DMS79 treated with DMSO at 0.1 percent for 48 hours (cell line): ENCODE measurements at regions not wholly inside any gene's neighbourhood (a gene's known extent, or its start where the extent isn't known, plus 50 kb on each side); places are given as distances from the start of the nearest gene placed in this dataset.
A peak's percentile ranks its signal among the peaks of the same experiment; 100 is the strongest.
"Not testable (repeated sequence)": the region's sequence is repeated elsewhere in the genome, so short reads cannot be mapped to it uniquely, and the experiment has no call there.

Experiments
- DNase-seq: peaks from one replicate; lab custom pipeline; 2025; lab: John Stamatoyannopoulos, UW

DNA sequence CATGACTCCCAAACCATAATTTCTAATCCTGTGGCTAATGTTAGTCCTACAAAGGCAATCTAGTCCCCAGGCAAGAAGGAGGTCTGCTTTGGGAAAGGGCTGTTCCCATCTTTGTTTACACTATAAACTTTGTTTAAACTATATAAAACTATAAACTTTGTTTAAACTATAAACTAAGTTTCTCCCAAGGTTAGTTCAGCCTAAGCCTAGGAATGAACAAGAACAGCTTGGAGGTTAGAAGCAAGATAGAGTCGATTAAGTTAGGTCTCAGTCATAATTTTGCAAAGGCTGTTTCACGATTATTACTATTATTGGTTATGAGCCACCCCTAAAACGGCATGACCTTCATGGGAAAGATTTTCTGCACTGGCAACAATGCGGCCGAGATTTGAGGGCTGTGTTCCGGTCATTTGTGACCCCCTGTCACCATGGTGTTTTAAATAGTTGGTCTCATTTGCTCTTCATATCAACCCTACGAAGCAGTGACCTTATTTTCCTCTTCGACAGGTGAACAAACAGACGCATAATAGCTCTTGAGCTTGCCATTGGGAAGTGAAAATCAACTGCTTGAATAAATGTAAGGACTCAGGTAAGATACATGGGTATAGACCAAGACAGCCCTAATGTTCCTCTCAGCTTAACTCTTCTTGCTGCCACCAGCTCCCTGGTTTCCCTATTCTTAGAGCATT lies 322.6 kb upstream of the TMEM132C start:
- no peak for DNase-seq

DNA sequence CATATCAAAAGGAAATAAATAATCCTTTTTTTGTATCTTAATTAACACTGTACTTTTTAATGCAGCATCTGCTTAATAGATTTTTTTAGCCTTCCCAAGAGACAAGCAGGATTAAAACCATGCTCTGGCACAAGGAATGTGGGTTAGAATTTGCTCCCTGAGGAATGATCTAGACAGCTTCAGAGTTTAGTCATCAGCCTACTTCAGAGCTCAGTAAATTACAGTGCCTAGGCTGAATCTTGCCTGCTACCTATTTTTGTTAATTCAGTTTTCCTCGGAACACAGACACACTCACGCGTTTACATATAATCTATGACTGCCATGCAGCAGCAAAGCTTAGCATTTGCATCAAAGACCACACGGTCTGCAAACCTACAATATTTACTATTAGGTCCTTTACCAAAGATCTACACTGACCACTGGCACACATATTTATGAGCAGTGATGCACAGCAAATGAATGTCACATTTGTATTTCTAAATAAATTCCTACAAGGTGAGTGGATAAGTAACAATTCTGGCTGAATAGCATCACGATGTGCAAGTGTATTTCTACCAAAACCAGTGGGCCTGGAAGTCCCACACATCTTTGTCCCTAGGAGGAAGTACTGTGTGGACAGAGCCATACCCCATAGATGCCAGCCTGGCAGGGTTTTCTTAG lies 309.8 kb upstream of the TMEM132C start:
- no peak for DNase-seq

DNA sequence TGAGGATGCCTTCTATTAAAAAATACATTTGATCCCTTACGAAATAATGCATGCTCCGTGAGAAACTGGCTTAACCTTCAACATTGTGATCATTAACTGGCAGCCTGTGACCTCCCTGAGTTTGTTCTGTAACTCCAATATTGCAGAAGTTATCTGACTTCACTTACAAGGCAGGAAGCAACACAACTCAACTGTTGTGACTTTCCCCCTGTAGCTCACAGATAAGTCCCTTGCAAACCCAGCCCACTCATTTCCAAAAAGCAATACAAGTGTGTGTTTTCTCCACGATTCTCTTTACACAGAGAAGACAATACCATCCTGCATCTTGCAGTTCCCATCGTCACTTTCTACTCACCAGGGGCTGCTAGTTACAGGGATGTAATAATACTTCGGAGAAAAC lies 304.7 kb upstream of the TMEM132C start:
- DNase-seq: no peak

DNA sequence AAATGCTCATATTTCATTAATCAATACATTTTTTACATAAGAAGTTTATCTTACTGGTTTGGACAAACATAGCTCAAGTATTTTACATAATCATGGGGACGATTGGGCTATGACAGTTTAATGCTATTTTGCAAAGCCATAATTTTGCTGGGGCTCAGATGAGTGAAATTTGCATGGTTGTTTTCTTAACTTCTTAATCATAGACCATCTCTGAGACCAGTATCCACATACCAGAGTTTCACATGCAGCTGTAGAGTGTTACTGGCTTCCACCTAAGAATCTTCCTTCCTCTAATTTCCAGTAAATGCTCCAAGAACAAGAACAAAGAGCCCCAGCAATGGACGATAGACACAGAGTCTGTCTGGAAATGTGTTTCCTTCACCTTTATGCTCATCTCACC lies 303.0 kb upstream of the TMEM132C start:
- DNase-seq: no peak

DNA sequence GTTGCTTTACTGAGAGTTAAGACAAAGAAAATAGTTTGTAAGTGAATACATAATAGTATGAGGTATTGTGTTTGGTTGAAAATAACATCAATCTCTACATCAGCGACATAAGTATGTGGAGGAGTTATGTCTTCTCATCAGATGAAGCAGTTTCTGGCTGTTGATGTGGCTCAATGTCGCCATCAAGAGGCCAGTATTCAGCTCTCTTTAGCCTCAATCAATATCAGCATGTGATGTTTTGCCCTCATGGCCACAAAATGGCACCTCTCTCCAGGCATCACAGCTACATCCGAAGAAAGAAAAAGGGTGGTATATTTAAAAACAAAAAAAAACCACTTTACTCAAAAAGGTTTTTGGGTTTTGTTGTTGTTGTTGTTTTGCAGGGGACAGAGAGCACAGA lies 302.3 kb upstream of the TMEM132C start:
- no peak for DNase-seq

DNA sequence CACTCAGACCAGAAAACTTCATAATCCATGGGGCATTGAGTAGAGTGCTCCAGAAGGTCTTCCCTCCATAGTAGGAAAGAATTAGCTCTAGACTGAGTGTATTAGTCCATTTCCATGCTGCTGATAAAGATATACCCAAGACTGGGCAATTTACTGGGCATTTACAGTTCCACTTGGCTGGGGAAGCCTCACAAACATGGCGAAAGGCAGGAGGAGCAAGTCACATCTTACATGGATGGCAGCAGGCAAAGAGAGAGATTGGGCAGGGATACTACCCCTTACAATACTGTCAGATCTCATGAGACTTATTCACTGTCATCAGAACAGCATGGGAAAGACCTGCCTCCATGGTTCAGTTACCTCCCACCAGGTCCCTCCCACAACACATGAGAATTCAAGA lies 300.6 kb upstream of the TMEM132C start:
- DNase-seq: no peak

DNA sequence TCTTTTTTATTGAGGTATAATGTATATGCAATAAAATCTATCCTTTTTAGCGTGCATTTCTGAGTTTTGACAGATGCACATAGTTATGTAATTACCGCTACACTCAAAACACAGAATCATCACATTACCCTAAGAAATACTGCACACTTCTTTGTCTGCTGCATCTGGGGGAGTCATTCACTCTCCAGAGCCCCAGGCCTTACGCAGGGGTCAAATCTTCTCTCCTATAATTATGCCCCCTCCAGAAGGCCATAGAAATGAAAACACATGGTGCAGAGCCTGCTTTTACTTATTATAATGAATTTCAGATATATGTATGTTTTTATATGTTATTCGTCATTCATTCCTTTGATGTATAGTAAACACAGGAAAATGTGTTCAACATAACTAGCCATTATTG lies 296.5 kb upstream of the TMEM132C start:
- no peak for DNase-seq

DNA sequence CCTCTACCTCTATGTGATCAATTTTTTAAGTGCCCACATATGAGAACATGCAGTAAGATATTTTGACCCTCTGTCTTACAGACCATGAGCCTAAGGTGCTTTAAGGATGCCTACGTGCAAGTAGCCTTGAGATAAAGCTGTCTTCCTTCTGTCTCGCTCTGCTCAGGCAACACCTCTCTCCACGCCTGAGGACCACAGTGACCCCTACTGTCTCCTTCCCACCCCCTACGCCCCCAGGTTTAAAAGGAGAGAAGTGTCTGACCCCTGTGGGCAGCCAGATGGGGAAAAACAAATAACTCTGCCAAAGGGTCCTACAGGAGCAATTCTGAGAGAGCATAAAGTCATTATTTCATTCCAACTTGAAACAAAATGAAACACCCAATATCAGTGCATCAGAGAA lies 286.4 kb upstream of the TMEM132C start:
- DNase-seq: no peak

DNA sequence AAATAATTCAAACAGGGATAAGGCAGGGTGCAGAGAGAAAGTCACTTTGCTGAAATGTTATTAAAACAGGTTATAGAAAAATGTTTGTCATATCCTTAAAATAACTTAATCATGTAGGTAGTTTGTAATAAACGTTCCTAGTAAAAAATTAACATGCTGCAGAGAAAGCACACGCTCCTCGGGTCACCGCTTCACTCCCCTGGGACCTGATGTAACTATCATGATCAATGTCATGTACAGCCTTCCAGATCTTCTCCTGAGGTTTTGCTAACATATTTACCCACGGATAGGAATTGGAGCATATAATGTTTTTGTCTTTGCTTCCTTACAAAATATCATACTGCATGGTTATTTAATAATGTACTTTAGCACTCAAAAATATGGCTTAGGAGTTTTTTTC lies 285.1 kb upstream of the TMEM132C start:
- no peak for DNase-seq

DNA sequence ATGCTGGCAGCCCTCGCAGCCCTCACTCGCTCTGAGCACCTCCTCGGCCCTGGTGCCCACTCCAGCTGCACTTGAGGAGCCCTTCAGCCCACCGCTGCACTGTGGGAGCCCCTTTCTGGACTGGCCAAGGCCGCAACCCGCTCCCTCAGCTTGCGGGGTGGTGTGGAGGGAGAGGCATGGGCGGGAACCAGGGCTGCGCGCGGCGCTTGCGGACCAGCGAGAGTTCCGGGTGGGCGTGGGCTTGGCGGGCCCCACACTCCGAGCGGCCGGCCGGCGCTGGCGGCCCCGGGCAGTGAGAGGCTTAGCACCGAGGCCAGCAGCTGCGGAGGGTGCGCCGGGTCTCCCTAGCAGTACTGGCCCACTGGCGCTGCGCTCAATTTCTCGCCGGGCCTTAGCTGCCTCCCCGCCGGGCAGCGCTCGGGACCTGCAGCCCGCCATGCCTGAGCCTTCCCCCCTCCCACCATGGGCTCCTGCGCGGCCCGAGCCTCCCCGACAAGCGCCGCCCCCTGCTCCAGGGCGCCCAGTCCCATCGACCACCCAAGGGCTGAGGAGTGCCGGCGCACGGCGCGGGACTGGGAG lies 283.7 kb upstream of the TMEM132C start:
- DNase-seq: not testable (repeated sequence)

DNA sequence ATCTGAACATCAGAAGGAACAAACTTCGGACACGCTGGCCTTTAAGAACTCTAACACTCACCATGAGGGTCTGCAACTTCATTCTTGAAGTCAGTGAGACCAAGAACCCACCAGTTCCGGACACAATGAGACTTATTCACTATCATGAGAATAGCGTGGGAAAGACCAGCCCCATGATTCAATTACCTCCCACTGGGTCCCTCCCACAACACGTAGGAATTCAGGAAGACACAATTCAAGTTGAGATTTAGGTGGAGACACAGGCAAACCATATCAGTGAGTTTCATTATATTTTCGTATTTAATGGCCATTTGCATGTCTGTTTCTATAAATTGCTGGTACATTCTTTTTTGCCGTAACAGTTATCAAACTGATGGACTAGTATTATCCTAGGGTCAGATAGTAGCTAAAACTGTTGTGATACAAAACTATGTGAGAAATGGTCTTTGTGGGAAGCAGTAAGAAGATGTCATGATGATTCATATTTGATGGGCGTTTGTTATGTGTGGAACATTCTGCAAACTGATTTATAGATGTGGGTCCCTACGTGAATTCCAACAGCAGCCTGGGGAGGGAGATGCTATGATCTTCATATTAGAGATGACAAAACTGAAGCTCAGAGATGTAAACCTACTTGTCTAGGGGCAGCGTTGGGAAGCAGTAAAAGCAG lies 282.4 kb upstream of the TMEM132C start:
- DNase-seq: no peak

DNA sequence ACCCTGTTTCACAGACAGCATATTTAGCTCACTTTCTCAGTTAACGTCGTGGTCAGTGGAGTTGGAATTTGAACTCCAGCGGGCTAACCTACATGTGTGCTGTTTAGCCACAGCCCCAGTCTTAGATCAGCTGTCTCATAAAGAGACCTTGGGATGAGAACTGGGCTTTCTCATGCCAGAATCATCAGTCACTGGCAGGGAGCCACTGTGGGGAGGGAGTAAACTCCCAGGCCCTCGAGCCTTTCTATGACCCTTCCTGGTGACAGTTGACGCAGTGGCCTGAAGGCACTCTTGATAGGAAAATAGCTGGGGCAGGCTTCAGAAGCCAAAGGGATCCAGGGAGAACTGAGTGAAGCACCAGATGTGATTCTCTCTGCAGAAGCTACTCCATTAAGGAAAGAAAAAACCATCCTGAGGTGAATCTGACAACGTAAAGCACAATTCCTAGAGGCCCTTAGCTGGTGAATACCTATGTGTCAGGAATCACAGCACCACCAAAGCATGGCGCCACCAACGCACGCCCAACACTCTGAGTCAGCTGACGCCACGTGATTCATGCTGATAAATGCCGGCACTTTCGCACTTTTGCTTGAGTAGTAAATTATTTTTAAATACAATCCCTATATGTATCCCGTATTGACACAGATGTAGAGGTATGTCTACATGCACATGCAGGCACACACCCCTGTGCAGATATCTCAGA lies 279.6 kb upstream of the TMEM132C start:
- peak; percentile 72 for DNase-seq

DNA sequence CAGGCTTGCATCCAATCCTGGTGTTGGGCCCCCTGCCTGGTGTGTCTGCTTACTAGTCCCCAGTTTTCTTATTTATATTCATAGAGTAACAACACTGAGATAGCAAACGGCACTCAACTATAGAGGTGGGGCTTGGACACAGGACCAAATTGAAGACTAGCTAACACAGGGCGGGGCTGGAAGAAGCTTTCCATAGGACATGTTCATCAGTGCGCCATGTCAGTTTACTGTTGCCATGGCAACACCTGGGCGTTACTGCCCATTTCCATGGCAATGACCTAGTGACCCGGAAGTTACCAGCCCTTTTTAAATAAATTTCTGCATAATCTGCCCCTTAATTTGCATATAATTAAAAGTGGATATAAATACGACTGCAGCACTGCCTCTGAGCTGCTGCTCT lies 275.5 kb upstream of the TMEM132C start:
- DNase-seq: no peak

DNA sequence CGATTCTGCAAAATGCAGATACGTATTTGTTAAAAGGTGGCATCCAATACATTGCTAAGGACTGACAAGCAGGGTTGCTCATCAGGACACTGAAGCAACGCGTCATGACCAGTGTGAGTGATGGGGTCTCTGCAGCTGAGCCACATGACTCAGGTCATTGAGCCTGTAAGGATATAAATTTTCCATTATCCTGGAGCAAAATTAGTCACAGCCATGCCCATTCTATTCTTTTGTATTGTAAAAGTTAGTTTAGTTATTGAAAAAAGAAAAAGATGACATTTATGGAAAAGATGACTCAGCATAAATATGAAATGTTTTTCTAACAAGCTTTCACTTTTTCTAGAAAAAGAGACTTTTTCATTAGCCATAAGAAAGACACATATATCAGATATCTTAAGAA lies 268.0 kb upstream of the TMEM132C start:
- DNase-seq: no peak

DNA sequence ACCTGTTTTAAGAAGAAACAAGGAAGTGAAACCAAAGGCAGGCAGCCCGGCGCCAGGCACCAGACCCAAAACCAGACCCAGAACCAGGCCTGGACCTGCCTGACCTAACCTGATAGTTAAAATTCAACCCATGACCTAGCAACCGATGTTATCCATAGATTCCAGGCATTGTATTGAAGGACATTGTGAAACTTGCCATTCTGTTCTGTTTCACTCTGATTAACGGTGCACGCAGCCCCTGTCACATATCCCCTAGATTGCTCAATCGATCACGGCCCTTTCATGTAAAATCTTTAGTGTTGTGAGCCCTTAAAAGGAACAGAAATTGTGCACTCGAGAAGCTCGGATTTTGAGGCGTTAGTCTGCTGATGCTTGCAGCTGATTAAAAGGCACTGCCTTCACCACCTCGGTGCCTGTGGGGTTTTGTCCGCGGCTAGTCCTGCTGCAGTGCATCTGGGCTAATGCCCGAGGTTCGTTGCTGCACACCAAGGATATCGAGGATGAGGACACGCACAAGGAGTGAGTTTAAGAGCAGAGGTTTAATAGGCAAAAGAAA lies 262.5 kb upstream of the TMEM132C start:
- no peak for DNase-seq

DNA sequence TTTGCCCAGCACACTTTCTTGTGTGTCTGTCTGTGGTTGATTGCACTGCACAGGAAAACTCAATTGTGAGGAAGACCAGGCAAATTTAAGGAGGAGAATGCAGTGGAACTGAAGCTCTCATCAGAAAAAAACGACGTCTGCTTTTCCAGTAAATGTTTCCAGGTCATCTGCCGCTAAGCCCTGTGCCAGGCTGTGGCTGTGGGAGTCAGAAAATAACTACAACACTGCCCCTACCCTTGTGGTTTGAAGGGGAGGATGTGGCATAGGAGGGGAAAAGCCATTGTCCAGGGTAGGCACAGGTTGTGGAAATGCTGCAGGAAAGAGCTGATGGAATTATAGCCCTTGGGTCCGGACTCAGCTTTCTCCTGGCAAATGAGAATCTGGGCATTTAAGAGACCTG lies 259.7 kb upstream of the TMEM132C start:
- no peak for DNase-seq

DNA sequence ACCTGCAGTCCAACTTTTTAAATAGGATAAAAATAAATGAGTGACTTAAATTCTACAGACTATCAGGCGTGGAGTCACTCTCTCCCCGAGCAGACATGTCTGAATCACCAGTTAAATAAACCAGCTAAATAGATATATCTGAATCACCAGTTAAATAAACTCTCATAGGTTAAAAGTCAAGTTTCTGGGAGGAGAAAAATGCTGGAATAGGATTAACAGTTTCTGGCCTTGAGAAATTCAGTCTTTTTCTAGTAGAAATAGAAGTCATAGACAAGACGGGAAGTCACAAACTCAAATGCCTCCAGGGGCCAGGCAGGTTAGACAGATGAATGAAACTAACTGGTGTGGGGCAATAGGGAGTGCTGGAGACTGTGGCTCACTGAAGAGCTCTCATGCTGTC lies 258.6 kb upstream of the TMEM132C start:
- DNase-seq: no peak

DNA sequence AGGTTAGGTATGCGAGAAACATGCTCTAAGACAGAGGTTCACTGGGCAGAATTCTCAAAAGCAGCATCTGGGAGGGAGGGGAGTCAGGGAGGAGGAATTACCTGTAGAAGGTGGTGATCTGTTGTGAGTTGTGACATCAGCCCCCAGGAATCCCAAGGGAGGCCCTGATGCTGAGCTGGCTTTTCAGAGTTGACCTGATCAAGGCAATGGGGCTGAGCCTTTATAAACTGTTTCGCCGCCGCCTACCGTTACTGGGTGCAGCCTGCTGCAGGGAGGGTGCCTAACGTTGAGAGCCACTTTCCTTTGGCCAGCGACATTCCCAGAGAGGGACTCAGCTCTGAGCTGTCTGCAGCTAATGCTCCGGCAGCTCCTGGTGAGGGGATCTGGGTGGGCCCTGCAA lies 257.9 kb upstream of the TMEM132C start:
- DNase-seq: no peak

DNA sequence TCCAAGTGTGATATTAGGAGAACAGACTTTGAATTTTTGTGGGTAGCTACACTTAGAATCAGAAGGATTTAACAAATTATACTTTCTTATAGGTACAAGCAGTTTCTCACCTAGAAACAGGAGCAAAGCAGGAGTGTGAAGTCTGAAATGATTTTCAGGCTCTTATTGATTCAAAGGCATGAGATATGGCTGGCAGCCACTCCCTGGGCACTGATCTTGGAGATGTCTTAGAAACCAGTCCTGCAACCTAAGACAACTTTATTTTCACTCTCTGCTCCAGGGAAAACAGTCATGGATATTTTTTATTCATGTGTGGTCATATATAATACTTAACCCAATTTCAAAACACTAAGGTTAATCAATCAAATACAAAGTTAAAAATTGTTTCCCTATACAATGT lies 254.9 kb upstream of the TMEM132C start:
- DNase-seq: no peak

DNA sequence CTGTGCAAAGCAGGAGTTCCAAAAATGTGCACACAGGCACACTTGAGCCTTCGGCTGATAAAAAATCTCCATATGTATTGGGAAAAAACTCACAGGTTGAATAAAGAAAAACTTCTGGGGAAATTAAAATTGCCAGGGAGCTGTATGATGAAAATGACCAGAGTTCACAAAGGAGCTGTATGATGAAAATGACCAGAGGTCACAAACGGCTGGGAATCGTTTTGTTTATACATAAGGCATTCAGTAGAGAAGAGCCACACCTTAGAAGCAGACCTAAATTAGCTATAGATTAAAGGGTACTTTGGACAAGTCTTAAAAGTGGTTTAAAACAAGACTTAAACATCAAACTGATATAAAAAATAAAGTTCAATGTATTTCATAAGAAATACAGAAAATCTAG lies 251.7 kb upstream of the TMEM132C start:
- no peak for DNase-seq

DNA sequence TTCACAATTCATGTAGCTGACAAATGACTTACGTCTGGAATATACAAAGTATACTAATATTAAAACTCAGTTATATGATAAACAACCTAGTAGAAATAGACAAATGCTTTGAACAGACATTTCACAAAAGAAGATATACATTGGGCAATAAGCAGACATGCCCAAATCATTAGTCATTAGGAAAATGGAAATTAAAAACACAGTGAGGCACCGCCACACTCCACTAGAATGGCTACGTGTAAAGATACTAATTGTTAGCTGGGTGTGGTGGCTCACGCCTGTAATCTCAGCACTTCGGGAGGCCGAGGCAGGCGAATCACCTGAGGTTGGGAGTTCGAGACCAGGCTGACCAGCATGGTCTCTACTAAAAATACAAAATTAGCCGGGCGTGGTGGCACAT lies 248.9 kb upstream of the TMEM132C start:
- no peak for DNase-seq

DNA sequence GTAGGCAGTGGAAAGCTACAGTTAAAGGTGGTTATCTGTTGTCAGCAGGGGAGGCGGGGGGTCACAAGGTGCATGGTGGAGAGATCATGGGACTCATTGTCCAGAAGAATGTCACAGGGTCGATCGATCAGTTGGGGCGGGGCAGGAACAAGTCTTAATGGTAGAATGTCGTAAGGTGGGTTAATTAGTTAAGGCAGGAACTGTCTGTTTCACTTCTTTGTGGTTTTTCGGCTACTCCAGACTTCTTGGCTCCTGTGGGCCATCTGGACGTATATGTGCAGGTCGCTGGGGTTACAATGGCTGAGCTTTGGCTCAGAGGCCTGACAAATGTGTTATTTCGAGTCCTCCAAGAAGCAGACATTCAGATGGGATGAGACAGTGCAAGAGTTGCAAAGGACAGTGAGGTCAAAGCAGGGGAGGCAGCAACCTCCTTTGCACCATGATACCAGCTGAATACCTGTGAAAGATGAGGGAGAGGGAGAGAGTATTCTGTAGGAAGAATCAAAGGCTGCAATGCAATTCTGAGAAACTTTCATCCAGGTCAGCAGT lies 246.9 kb upstream of the TMEM132C start:
- DNase-seq: no peak
